Caco-2 (cell line): ENCODE measurements at regions not wholly inside any gene's neighbourhood (a gene's known extent, or its start where the extent isn't known, plus 50 kb on each side); places are given as distances from the start of the nearest gene placed in this dataset.

Experiments
- BruUV-seq: library from RNA; stranded (reverse); fragments of 400-500 nt; replicated peaks from 2 replicates; lab custom pipeline; 2021; lab: Mats Ljungman, UMichigan
- CTCF ChIA-PET: fragments of 300-600 bp; sonication (Branson Sonifier 250); formaldehyde crosslinking; loops from one replicate; lab custom pipeline; 2022; ENCODE audit warnings: antibody characterized with exemption; lab: Charles Lee
- POLR2A ChIA-PET: fragments of 300-600 bp; sonication (Branson Sonifier 250); formaldehyde crosslinking; loops from one replicate; lab custom pipeline; 2022; ENCODE audit warnings: antibody characterized with exemption; lab: Charles Lee
- DNase-seq, 2 experiments: peaks; one replicate each; pipeline versions ENCODE4 v3.0.0 to v3.0.0-alpha.2; 2020 to 2022
- H3K27me3 ChIP-seq: replicated peaks from 2 replicates; pipeline ENCODE4 v1.6.0; 2011; ENCODE audit warnings: low read length; ENCODE audit not compliant: control insufficient read depth, insufficient read depth
- H3K36me3 ChIP-seq: 2 replicates; pipeline ENCODE4 v1.5.1; 2011; ENCODE audit warnings: low read length; ENCODE audit not compliant: control insufficient read depth, insufficient read depth
- H3K4me1 ChIP-seq: fragments of 250-450 bp; sonication (Bioruptor Pico); 2 replicates; pipeline ENCODE4 v1.5.1; 2020; ENCODE audit warnings: mild to moderate bottlenecking
- H3K4me3 ChIP-seq: 2 replicates; pipeline ENCODE4 v1.5.1; 2011; ENCODE audit warnings: low read depth, mild to moderate bottlenecking, control low read depth, low read length
- H3K9me3 ChIP-seq: fragments of 250-450 bp; sonication (Bioruptor Pico); 2 replicates; pipeline ENCODE4 v1.5.1; 2020; ENCODE audit warnings: mild to moderate bottlenecking, moderate library complexity
- H3K27ac Mint-ChIP-seq: one replicate; pipeline ENCODE4 v1.8.0; 2022; ENCODE audit warnings: mixed read lengths; ENCODE audit not compliant: unreplicated experiment
- H3K27me3 Mint-ChIP-seq: one replicate; pipeline ENCODE4 v1.8.0; 2022; ENCODE audit warnings: mixed read lengths; ENCODE audit not compliant: insufficient read depth, unreplicated experiment
- H3K36me3 Mint-ChIP-seq: one replicate; pipeline ENCODE4 v1.8.0; 2022; ENCODE audit warnings: mild to moderate bottlenecking, mixed read lengths; ENCODE audit not compliant: insufficient read depth, unreplicated experiment
- H3K4me1 Mint-ChIP-seq: one replicate; pipeline ENCODE4 v1.8.0; 2022; ENCODE audit warnings: low read depth, mixed read lengths; ENCODE audit not compliant: unreplicated experiment
- H3K4me3 Mint-ChIP-seq: one replicate; pipeline ENCODE4 v1.8.0; 2022; ENCODE audit warnings: mild to moderate bottlenecking, moderate library complexity, mixed read lengths; ENCODE audit not compliant: unreplicated experiment
- H3K9me3 Mint-ChIP-seq: one replicate; pipeline ENCODE4 v1.8.0; 2022; ENCODE audit warnings: mixed read lengths; ENCODE audit not compliant: unreplicated experiment
- CTCF ChIP-seq, 2 experiments: fragments of 200-600 bp in 1 of 2; IDR thresholded peaks; 1 replicate in 1 of 2; 2 replicates in 1 of 2; pipeline versions ENCODE4 v1.5.1 to v1.8.0; 2011 to 2022; ENCODE audit warnings: antibody characterized with exemption in 1 of 2, control low read depth in 1 of 2, inconsistent platforms in 1 of 2, low read depth in 1 of 2, low read length in 1 of 2, mild to moderate bottlenecking in 1 of 2, moderate library complexity in 1 of 2; ENCODE audit not compliant: insufficient read depth in 1 of 2, severe bottlenecking in 1 of 2, unreplicated experiment in 1 of 2
- intact Hi-C: fragments of 100-400 bp; cut with micrococcal nuclease; formaldehyde crosslinking; loops from one replicate; pipeline ENCODE4 v1.10.0; 2022; ENCODE audit not compliant: unreplicated experiment

- H3K4me1 Mint-ChIP-seq, result no peaks in the 10 kb centered on the region
- no peaks in the 10 kb centered on the region for H3K27me3 ChIP-seq
Observed at GRCh38 chr4:8731364-8731763, 138.8 kb downstream of the CPZ start.

GRCh38 chr4:8730681-8731080, 138.1 kb downstream of the CPZ start:
- no peaks in the 10 kb centered on the region for H3K27me3 ChIP-seq
- Mint-ChIP-seq H3K4me3 (no peak overlapping the region), H3K27me3 (no peaks in the 10 kb centered on the region), H3K27ac (no peak overlapping the region), H3K36me3 (peaks cover 5% of the 10 kb centered on the region), H3K9me3 (peaks cover 13% of the 10 kb centered on the region), H3K4me1 (no peaks in the 10 kb centered on the region)
- H3K4me1 ChIP-seq, result no peaks in the 10 kb centered on the region
- H3K36me3 ChIP-seq, result no peaks in the 10 kb centered on the region
- H3K9me3 ChIP-seq, result no peaks in the 10 kb centered on the region
- H3K4me3 ChIP-seq, result no peak overlapping the region
- DNase-seq, result no peak
- ChIA-PET POLR2A (no interaction called here), CTCF (no interaction called here)
- intact Hi-C loops, result no loop called here
- BruUV-seq, result no TSS peak
- TF ChIP-seq CTCF (IDR thresholded peaks at IDR 0.05; ENCODE audit: insufficient read depth in 1 of 2, low read depth in 1 of 2, low read length in 1 of 2, severe bottlenecking in 1 of 2, unreplicated experiment in 1 of 2), result no peak

More at GRCh38 chr4:8731364-8731763, 138.8 kb downstream of the CPZ start:
- Histone ChIP-seq H3K36me3 (no peaks in the 10 kb centered on the region), H3K4me1 (no peaks in the 10 kb centered on the region), H3K9me3 (no peaks in the 10 kb centered on the region), H3K4me3 (no peak overlapping the region)
- CTCF ChIA-PET, result no interaction called here
- BruUV-seq, result no TSS peak
- TF ChIP-seq CTCF (IDR thresholded peaks at IDR 0.05; ENCODE audit: insufficient read depth in 1 of 2, low read depth in 1 of 2, low read length in 1 of 2, severe bottlenecking in 1 of 2, unreplicated experiment in 1 of 2), result no peak
- no peaks in the 10 kb centered on the region for H3K27me3 Mint-ChIP-seq
- POLR2A ChIA-PET, result no interaction called here
- peaks cover 5% of the 10 kb centered on the region for H3K36me3 Mint-ChIP-seq
- intact Hi-C loops, result no loop called here
- peaks cover 13% of the 10 kb centered on the region for H3K9me3 Mint-ChIP-seq
- H3K4me3 Mint-ChIP-seq, result no peak overlapping the region
- no peak overlapping the region for H3K27ac Mint-ChIP-seq
- no peak for DNase-seq

DNA sequence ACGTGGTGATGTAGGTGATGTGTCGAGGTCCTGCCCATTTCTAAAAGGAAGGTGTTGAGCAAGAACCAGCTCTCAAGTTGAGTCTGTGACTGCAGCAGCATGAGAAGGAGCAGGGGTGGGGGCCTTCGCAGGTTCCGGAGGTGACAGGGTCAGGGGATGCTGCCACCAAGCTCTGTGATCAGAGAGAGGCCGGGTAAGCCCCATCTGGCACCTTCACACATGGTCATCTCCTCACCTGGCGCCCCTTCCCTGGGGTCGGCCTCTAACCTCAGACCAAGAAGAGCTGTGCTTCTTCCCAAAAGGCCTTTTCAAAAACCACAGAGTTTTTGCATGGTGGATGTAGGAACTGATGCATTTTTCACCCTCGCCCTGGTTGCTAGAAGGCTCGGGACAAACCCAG, 137.6 kb downstream of the CPZ start:
- Histone ChIP-seq H3K4me1 (no peaks in the 10 kb centered on the region), H3K36me3 (no peaks in the 10 kb centered on the region), H3K9me3 (no peaks in the 10 kb centered on the region), H3K27me3 (no peaks in the 10 kb centered on the region), H3K4me3 (no peak overlapping the region)
- peaks cover 5% of the 10 kb centered on the region for H3K36me3 Mint-ChIP-seq
- ChIA-PET POLR2A (no interaction called here), CTCF (no interaction called here)
- intact Hi-C loops, result no loop called here
- no peaks in the 10 kb centered on the region for H3K27me3 Mint-ChIP-seq
- no peak overlapping the region for H3K4me3 Mint-ChIP-seq
- no TSS peak for BruUV-seq
- no peaks in the 10 kb centered on the region for H3K4me1 Mint-ChIP-seq
- no peak overlapping the region for H3K27ac Mint-ChIP-seq
- no peak for DNase-seq
- TF ChIP-seq CTCF (IDR thresholded peaks at IDR 0.05; ENCODE audit: insufficient read depth in 1 of 2, low read depth in 1 of 2, low read length in 1 of 2, severe bottlenecking in 1 of 2, unreplicated experiment in 1 of 2), result no peak
- peaks cover 13% of the 10 kb centered on the region for H3K9me3 Mint-ChIP-seq
